IPS DF 19.7 (cell line): ENCODE measurements at regions not wholly inside any gene's neighbourhood (a gene's known extent, or its start where the extent isn't known, plus 50 kb on each side); places are given as distances from the start of the nearest gene placed in this dataset.

ENCODE experiments used
- DNase-seq: peaks from one replicate; pipeline ENCODE4 v3.0.0-alpha.2; 2013; ENCODE audit warnings: low read depth, low spot score

- no peak for DNase-seq
Measured at GRCh38 chr7:155897758-155898386, 85.6 kb upstream of the SHH start.

- DNase-seq = no peak
Measured at GRCh38 chr7:155896531-155897263, 84.4 kb upstream of the SHH start.

DNA sequence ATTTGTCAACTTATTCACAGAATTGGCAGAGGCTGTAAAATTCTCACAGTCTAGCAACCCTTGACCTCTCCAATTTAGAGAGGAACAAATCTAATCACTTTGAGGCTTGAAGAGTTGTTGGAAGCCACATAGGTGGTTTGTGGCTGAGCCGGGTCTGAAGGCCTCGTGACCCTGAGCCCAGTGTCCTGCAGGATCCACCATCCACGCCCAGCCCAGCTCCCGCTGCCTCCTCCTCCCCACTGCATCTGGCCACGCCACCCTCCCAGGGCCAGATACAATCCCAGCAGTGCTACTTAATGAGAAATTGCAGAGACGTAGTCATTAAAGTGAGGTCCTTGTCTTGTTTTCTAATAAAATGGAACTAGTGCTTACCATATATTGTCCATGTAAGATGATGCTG, 81.4 kb upstream of the SHH start:
- no peak for DNase-seq

DNA sequence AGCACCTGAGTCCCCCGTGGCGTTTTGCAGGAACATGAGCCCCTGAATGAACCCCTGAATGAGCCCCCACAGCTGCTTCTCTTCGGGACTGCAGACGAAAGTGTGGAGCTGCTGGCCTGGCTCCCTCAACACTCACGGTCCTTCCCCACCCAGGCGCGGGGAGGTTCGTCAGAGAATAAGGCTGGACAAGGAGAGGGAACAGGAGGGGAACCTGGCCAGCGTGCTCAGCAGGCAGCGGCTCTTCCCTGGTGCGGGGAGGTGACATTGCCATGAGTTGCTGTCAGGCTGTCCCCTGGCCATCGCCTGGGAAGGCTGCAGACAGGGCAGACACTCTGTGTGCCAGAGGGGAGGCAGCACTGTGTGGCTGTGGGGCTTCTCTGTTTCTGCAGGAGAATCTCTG, 80.9 kb upstream of the SHH start:
- DNase-seq = no peak

DNA sequence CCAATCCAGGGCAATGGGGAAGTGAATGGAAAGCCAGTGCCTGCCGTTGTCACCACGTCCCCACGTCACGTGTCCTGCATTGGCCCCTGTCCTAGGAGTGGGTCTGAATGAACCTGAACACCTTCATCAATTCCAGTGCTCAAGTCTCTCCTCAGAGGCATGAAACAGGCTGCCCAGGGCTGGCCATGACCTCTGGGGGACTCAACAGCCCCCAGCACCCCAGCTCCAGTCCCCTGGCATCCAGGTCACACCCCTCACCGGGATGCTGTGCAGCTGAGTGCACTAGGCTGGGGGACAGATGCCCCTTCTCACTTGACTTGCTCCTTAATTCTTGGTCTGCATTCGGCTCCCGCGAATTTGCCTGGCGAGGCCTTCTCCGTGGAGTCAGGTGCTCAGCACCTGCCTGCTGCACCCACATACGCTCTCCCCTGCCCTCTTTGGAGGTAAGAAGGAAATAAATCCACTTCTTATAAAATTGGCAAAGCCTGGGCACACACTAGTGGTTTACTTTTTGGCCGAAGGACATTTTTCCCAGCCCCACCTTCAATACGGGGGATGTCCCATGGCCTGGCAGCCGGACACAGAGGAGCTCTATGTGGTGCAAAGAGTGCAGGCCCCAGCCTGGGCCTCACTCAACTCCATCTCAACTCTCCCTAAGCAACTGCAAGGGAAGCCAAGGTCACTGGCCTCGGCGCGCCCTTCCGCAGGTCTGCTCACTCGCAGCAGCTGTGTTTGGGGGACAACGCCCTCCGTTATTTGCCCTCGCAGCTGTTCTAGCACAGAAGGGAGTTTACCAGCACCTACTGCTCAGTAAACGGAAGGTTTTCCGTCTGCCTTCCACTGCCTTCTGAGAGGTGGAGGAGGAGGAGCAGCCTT, 77.6 kb upstream of the SHH start:
- no peak for DNase-seq

- no peak for DNase-seq
Measured at GRCh38 chr7:155887174-155887525, 74.9 kb upstream of the SHH start.

DNA sequence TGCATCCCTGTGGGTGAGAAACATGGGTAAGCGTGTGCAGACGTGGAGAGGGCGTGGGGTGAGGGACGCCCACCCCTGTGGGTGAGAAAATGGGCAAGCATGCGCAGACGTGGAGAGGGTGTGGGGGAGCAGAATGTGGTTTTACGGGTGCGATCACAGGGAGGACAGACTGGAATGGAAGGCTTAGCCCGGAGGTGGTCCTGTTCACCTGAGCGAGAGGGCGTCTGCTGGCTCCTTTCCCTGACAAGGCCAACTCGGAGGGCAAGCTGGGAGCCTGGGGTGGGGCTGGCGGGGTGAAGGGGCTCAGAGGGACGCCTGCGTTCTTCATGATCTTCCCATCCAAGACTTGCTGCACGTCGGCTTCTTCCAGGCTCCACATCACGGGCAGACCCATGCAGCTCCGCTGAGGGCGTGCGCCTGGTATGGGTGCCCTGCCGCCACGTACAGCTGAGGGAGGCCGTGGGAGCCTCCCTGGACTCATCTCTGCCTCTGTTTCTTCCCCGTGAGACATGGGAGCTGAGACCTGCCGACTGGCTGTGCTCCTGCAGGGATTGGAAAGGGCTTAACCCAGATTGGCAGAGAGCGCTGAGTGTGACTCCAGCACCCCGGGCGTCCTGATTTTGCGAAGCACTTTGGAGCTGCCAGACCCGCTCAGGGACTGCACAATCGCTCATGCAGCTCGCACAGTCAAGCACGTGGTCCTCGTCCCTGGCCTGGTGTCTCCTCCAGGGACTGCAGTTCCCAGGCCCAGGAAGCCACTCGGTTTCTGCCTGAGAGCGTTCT, 74.3 kb upstream of the SHH start:
- no peak for DNase-seq

DNA sequence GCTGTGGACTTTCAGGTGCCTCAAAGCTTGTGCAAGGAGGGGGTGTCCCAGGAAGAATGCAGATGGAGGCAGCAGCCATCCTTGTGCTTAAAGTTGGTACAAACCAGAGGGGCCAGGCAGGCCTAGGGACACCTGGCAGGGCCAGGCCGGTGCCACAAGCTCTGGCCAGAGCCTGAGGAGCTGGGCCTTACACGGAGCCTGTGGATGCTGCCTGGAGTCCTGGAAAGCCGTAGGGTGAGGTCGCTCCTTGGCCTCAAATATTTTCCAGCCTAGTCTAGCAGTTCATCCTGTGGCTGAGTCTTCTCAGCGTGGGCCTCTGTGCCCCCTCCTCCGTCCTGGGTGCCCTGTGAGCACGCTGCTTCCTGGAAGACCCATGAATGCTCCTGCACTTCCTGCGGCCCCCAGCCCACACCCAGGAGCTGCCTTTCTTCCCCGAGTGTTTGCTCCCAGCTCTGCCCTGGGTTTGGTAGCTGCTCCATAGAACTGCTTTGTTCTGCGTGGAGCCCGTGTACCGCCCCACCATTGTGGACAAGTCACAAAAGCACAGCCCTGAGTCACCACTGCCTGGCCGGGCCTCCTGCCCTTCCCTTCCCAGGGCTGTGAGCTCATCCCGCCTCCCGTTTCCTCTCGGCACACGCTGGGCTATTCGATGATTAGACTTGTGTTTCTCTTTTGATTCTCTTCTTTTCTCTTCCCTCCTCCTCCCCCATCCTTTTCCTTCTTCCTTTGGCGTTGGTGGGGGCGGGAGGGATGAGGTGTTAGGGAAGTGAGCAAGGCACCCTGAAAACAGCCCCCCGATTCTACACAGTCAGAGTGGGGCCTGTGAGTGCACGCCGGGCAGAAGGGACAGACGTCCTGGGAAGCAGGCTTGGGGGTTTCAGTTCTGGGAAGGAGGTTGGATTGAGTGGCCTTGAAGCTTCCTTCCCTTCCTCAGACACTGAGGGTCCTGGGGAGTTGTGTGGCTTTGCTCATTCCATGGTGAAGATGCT, 73.2 kb upstream of the SHH start:
- DNase-seq = no peak

DNA sequence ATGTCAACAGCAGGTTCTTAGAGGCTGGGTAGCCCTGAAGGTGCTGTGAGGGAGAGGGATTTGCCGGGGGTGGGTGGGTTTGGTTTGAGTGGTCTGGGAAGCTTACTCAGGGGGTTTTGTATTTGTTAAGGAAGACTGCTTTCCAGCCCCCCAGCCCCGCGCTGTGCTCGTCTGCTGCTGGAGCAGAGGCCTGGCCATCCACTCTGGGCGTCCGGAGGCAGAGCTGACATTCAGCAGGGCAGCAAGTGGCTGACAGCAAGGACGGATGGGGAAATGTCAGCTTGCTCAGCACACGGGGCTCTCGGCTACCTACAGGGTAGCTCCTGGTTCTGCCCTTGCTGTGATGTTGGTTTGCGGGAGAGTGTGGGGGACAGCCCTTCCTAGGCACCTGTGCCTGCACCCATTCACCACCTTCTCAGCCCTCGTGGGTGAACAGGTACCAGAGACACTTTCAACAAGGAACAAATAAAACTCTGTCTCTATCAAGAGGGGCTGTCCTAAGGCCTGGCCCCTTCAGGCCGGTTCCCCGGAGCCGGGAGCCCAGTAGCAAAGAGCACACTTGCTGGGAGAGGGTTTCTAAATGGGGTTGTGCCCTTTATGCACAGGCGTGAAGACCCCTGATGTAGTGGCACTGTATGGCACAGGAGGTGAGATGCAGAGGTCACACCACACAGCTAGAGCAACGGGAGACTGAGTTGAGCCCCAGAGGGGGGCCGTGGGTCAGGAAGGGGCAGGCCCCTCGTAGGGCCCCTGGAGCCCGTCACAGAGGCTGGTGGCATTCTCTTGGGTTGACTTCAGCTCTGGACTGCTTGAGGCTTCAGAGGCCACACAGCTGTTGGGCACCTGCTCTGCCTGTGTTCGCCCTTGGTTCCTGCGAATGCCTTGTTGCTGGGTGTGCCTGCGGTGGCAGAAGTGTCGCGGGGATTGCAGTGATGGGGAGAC, 72.2 kb upstream of the SHH start:
- no peak for DNase-seq

DNA sequence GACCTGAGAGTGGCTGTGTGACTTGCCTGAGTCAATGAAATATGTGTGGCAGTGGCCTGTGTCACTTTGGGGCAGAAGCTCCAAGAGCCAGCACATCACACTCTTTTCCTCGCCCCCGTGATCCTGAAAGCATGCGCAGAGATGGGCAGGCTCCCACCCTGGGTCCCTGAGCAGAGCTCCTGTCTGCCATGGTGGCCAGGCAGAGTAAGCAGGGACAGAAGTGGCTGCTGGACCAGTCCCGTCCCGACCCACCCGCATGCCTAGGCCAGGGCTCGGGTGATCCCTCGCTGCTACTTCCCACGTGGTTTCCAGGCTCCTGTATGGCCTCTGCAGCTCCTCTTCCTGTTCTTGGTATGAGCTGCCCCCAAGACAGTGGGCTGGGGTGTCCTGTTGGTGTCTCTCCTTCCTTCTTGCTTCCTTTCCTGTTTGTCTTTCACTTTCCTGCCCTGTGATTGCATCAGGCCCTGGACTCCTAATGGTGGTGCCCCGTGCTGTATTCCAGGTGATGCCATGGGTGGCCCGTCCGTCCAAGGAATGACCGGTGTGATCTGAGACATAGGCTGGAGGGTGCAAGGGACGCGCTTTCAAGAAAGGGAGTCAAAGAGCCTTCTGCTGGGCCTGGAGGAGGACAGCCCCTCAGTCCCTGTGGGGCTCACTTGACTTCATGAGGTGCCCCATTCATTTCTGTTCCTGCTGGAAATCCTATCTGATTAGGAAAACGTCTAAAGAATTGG, 71.4 kb upstream of the SHH start:
- DNase-seq = no peak

DNA sequence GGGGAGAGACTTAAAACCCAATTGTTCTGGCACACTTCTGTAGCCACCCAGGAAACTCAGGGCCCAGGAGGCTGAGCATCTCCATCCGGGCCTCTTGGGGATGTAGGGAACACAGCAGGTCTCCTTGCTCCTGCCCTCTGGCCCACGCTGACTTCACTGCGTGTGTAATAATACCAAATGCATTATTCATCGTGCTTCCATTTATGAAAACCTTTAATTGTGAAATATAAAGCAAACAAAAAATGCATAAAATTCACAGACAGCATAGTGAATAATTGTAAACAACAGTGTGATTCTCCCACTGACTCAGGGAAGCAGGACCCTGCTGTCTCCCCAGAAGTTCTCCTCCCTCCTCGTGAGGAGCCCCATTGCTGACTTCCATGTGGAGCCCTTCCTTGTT, 70.3 kb upstream of the SHH start:
- no peak for DNase-seq

DNA sequence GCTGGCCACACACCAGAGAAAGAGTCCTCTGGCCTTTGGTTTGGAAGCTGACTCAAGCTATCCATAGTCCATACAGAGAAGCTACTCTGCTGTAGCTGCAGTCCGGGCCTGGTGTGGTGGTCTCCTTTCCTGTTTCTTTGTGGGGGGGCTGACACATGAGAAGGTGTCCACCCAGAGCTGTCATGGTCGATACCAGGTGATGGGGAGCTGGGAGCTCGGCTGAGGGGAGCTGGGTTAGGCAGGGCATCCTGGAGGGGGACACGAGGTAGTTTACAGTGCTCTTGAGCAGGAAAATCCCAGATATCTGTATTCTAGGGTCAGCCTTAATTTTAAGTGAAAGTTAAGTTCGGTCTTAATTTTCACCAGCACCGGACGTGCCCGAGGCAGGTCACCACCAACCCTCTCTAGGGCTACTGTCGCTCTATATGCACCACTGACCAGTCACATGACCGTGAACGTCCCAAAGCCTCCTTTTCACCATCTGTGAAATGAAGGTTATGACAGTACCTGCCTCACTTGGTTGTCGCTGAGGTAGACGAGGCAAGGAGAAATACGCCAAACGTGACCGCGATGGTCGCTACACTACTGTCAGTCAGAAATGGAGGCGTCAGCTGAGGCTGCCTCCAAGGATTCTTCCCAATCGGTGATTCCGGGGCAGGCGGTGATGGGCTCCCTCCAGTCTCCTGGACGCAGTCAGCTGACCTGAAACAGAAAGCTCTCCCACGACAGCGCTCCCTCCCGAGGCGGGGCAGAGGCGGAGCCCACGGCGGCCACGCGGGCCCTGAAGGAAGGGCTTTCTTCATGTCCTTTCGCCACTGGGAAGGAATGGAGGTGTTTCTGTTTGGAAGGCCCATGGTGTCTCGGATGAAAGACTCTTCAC, 69.4 kb upstream of the SHH start:
- DNase-seq = no peak

DNA sequence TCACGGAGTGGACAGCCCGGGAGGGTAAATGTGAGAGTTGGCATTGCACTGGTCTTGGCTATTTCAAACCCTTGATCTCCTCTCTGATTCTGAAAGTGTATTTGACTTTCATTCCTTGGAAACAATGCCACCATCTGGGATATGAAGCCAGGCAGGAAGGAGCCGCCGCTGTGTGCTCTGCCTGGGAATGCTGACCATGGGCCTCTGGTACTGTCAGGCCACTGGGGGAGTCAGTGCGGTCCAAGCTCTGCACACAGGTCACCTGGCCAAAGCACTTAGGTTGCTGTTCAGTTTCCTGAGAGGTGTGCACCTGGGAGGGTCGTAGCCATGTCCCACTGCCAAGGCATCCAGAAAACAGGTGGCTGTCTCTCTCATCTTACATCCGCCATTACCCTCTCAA, 68.5 kb upstream of the SHH start:
- DNase-seq = no peak

- no peak for DNase-seq
Measured at GRCh38 chr7:155879592-155879991, 67.3 kb upstream of the SHH start.

DNA sequence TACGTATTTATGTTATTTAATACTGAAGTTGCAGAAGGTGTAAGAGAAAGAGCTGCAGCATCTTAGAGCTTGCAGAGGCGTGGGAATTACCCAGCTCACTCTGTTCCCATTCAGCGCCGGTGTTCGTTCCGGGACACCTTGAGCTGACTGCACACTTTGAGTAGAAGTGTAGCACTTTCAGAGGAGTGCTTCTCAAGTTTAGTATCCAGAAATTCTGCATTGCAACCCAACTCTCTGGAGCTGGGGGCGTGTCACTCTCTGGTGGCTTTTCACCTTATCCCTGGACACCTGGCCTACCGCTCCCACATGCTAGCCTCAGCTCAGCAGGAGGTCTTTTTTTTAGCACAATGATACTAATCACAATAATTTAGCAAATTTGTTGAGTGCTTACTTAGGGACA, 66.4 kb upstream of the SHH start:
- no peak for DNase-seq

DNA sequence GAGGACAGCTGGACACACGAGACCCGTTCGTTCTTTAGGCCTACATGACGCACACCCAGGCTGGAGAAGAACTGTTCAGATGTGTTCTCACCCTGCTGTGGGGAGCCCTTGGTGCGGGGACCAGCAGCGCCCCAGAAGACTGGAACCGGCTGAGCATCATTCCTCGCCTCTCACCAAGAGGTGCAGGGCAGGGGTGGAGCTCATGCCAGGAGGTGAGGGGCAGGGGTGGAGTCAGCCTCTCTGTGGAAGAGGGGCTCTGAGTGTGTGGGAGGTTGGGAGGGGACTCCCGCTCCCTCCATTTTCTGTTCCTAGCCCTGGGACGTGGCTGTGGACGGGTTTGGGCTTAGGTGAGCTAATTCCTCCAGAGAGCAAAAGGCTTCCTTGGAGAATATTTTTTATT, 66.0 kb upstream of the SHH start:
- DNase-seq = no peak

DNA sequence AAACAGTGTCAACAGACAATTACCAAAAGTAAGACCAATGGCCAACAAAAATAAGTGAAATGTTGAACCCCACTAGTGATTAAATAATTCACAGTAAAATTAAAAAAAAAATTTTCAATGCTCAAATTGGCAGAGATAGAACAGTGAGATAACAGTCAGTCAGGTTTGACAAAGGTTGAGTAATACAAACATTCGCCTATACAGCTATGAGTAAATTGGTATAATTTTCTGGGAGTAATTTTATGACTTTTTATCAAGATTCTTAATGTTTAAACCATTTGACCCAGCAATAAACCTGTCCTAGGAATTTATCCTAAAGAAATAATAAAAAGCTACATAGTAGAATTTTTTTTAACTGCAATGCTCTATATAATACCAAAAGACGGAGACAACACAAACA, 64.9 kb upstream of the SHH start:
- no peak for DNase-seq

DNA sequence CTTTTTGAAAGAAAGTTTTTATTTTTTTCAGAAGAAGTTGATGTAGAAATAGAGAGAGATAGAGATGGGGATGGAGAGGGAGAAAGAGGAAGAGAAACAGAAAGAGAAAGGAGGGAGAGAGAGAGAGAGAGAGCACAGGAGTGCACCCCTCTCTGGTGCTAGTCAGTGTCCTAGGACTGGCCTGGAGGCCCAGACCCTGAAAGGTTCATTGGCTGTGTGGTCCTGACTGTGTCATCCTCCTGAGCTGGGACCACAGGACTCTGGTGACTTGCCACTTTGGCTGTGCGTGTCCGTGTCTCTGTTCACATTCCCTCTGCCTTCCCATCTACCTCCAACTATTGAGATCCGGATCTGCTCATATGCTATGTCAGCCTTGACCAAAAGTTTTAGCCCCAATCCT, 62.1 kb upstream of the SHH start:
- no peak for DNase-seq
